Body of pancreas (tissue), 4 donors: ENCODE measurements at regions not wholly inside any gene's neighbourhood (a gene's known extent, or its start where the extent isn't known, plus 50 kb on each side); places are given as distances from the start of the nearest gene placed in this dataset.

Source experiments
- CTCF ChIP-seq, 7 experiments: fragments of 450-650 bp in 4 of 7; fragments of 200-600 bp in 3 of 7; sonication (generic) in 3 of 7; IDR thresholded peaks; one replicate each; pipeline ENCODE4 v1.5.1; 2016 to 2019; ENCODE audit warnings: antibody characterized with exemption in 7 of 7
- POLR2A ChIP-seq, 3 donors: fragments of 450-650 bp; IDR thresholded peaks; one replicate each; pipeline ENCODE4 v1.6.1; 2016; ENCODE audit warnings: antibody characterized with exemption in 3 of 3, mild to moderate bottlenecking in 2 of 3

- TF ChIP-seq CTCF (IDR thresholded peaks at IDR 0.05) (no peak), POLR2A (IDR thresholded peaks at IDR 0.05) (no peak)
These were observed 64.2 kb upstream of the SH3RF3 start for GRCh38 chr2:109064660-109065390.
